Occipital lobe (tissue), 2 donors: ENCODE measurements at regions not wholly inside any gene's neighbourhood (a gene's known extent, or its start where the extent isn't known, plus 50 kb on each side); places are given as distances from the start of the nearest gene placed in this dataset. TPM values are rescaled to one million over a fixed set of nuclear protein-coding genes. Genes with fewer than 3 reads are reported as not detected.
A peak's percentile ranks its signal among the peaks of the same experiment; 100 is the strongest.

Experiments
- DNase-seq: peaks from one replicate; lab custom pipeline; 2025; lab: John Stamatoyannopoulos, UW
- small RNA-seq: library from RNA; depleted of rRNA; stranded (forward); fragments of <200 nt; gene quantifications from one replicate; pipeline ENCODE3, GENCODE V24; 2014

GRCh38 chr20:41671143-41671542 is 53.0 kb upstream of the CHD6 start:
- no peak for DNase-seq

GRCh38 chr20:41670631-41671030 is 52.5 kb upstream of the CHD6 start:
- DNase-seq = peak; percentile 13

GRCh38 chr20:41669708-41670263 is 51.6 kb upstream of the CHD6 start:
- no peak for DNase-seq

- DNase-seq = no peak
Observed at GRCh38 chr20:41668057-41668749, 50.0 kb upstream of the CHD6 start.

Small RNA genes in the stretch of these regions (small RNA-seq; reads per million reads assigned to genes)
- gene RF00568 (not detected), gene RNU6-1018P (not detected)
